Endothelial cell of umbilical vein (primary cell): ENCODE measurements at regions not wholly inside any gene's neighbourhood (a gene's known extent, or its start where the extent isn't known, plus 50 kb on each side); places are given as distances from the start of the nearest gene placed in this dataset.

Source experiments
- CTCF ChIP-seq, 2 donors: IDR thresholded peaks; 1 replicate in 1 of 2; 2 replicates in 1 of 2; pipeline ENCODE4 v1.5.1; 2011; ENCODE audit warnings: low read length in 2 of 2, mild to moderate bottlenecking in 2 of 2, moderate library complexity in 2 of 2, control low read depth in 1 of 2, inconsistent platforms in 1 of 2, low read depth in 1 of 2; ENCODE audit not compliant: insufficient read depth in 1 of 2; ENCODE audit errors: extremely low read depth in 1 of 2
- EZH2 ChIP-seq: IDR thresholded peaks from 2 replicates; pipeline ENCODE4 v1.6.1; 2012; ENCODE audit warnings: borderline replicate concordance, low read depth, mild to moderate bottlenecking, moderate library complexity, low read length, inconsistent platforms; ENCODE audit not compliant: severe bottlenecking
- FOS ChIP-seq: IDR thresholded peaks from 2 replicates; pipeline ENCODE4 v1.6.1; 2011; ENCODE audit warnings: mild to moderate bottlenecking, low read length, moderate library complexity, borderline replicate concordance; ENCODE audit not compliant: insufficient read depth
- GATA2 ChIP-seq: IDR thresholded peaks from 2 replicates; pipeline ENCODE4 v1.7.0; 2011; ENCODE audit warnings: low read depth, mild to moderate bottlenecking, moderate library complexity, mixed read lengths, low read length; ENCODE audit not compliant: insufficient read length, insufficient read depth
- JUN ChIP-seq: IDR thresholded peaks from 2 replicates; pipeline ENCODE4 v1.6.1; 2011; ENCODE audit warnings: borderline replicate concordance, low read depth; ENCODE audit not compliant: insufficient read length, insufficient read depth
- MAX ChIP-seq: IDR thresholded peaks from 2 replicates; pipeline ENCODE4 v1.6.1; 2011; ENCODE audit not compliant: insufficient read depth, insufficient read length
- MYC ChIP-seq: IDR thresholded peaks from one replicate; pipeline ENCODE4 v1.6.1; 2011; ENCODE audit warnings: mild to moderate bottlenecking, low read depth, low read length
- POLR2A ChIP-seq: IDR thresholded peaks from 2 replicates; pipeline ENCODE4 v1.6.1; 2012; ENCODE audit warnings: low read depth, mild to moderate bottlenecking, control low read depth, low read length
- POLR2AphosphoS5 ChIP-seq: IDR thresholded peaks from 2 replicates; pipeline ENCODE4 v1.6.1; 2012; ENCODE audit warnings: low read depth, mild to moderate bottlenecking, control low read depth, low read length, moderate library complexity; ENCODE audit not compliant: insufficient read depth

GRCh38 chr2:118521960-118522359 is 325.5 kb downstream of the EN1 start:
- TF ChIP-seq CTCF (IDR thresholded peaks at IDR 0.05; ENCODE audit: extremely low read depth in 1 of 2, insufficient read depth in 1 of 2, low read depth in 1 of 2, low read length in 2 of 2) (no peak), MYC (no peak), POLR2AphosphoS5 (no peak), EZH2 (no peak), MAX (no peak), POLR2A (no peak), FOS (no peak), JUN (no peak), GATA2 (no peak)
